Ectodermal cell (in vitro differentiated cells): ENCODE measurements at regions not wholly inside any gene's neighbourhood (a gene's known extent, or its start where the extent isn't known, plus 50 kb on each side); places are given as distances from the start of the nearest gene placed in this dataset.
A peak's percentile ranks its signal among the peaks of the same experiment; 100 is the strongest.

Experiments used
- H3K27ac ChIP-seq: 2 replicates; pipeline ENCODE4 v1.7.0; 2013; ENCODE audit warnings: mild to moderate bottlenecking, low read depth, low read length; ENCODE audit not compliant: insufficient read depth, poor library complexity, severe bottlenecking
- H3K27me3 ChIP-seq: 2 replicates; pipeline ENCODE4 v1.7.0; 2013; ENCODE audit warnings: mild to moderate bottlenecking, low read length; ENCODE audit not compliant: insufficient read depth, control insufficient read depth, poor library complexity, severe bottlenecking
- H3K36me3 ChIP-seq: one replicate; pipeline ENCODE4 v1.7.0; 2013; ENCODE audit warnings: low read length; ENCODE audit not compliant: control insufficient read depth, insufficient read depth
- H3K4me1 ChIP-seq: one replicate; pipeline ENCODE4 v1.7.0; 2013; ENCODE audit warnings: low read length; ENCODE audit not compliant: control insufficient read depth, insufficient read depth
- H3K4me3 ChIP-seq: 2 replicates; pipeline ENCODE4 v1.7.0; 2013; ENCODE audit warnings: low read depth, low read length, control low read depth; ENCODE audit not compliant: insufficient read depth
- H3K9me3 ChIP-seq: 2 replicates; pipeline ENCODE4 v1.7.0; 2013; ENCODE audit warnings: mild to moderate bottlenecking, low read length, moderate library complexity; ENCODE audit not compliant: control insufficient read depth
- WGBS, 2 experiments: methylation state at CpG; one replicate each; pipeline ENCODE4 v1.1.7; 2013; ENCODE audit warnings: missing lambda C conversion rate in 2 of 2; 5-methylcytosine and 5-hydroxymethylcytosine counted together

DNA sequence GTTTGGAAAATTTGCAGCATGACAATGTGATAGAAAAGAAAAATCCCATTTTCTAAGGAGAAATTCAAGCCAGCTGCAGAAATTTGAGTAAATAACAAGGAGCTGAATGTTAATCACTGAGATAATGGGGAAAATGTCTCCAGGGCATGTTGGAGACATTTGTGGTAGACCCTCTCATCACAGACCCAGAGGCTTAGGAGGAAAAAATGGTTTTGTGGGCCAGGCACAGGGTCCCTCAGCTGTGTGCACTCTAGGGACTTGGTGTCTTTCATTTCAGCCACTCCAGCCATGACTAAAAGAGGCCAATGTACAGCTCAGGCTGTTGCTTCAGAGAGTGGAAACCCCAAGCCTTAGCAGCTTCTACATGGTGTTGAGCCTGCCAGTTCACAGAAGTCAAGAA, 111.4 kb upstream of the SYT10 start:
- H3K36me3 ChIP-seq: no peaks in the 10 kb centered on the region
- no peaks in the 10 kb centered on the region for H3K27me3 ChIP-seq
- H3K9me3 ChIP-seq: no peaks in the 10 kb centered on the region
- H3K4me1 ChIP-seq: no peaks in the 10 kb centered on the region
- H3K4me3 ChIP-seq: no peak overlapping the region
- no peak overlapping the region for H3K27ac ChIP-seq

- Histone ChIP-seq H3K36me3 (no peaks in the 10 kb centered on the region), H3K27me3 (no peaks in the 10 kb centered on the region), H3K27ac (no peak overlapping the region), H3K4me3 (no peak overlapping the region), H3K4me1 (no peaks in the 10 kb centered on the region), H3K9me3 (no peaks in the 10 kb centered on the region)
Measured at GRCh38 chr12:33555128-33555527, 115.5 kb upstream of the SYT10 start.

DNA sequence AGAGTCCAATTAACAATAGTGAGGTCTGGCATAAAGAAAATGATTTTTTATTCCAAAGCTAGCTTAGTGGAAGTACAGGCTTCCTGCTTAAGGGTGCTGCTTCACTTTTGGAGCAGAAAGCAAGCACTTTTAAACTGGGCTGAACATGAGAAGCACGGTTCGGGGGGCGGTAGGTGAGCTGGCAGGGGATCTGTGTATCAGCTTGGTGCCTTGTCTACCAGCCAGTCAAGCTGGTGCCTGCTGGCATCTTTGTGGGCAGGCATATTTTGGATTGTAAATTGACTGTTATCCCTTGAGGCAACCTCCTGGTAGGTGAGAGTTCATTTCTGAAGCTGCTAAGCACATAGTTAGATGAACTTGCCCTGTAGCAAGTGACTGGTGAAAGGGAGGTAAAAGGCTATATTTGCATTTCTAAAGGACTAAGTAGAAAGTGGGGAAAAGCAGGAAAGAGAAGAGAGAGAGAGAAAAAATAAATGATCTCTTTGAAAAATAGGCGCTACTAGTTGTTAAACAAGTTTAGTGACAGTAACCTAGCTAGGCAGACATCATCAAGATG, 121.1 kb upstream of the SYT10 start:
- Histone ChIP-seq H3K27ac (no peak overlapping the region), H3K27me3 (no peaks in the 10 kb centered on the region), H3K4me3 (no peak overlapping the region), H3K36me3 (no peaks in the 10 kb centered on the region), H3K4me1 (no peaks in the 10 kb centered on the region), H3K9me3 (no peaks in the 10 kb centered on the region)
- 72 to 84% methylated on average over 4 of the region's 4 CpGs for WGBS, 2 experiments

DNA sequence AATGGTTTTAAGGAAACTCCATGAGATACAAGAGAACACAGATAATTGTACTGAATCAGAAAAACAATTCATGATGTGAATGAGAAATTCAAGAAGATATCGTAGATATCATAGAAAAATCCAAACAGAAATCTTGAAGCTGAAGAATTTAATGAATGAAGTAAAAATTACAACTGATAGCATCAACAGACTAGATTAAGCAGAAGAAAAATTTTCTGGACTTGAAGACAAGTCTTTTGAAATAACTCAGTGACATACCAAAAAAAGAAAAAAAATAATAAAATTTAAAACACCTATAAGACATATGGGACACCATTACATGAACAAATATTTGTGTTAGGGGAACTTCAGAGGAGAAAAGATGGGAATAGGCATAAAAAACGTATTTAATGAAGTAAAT, 122.8 kb upstream of the SYT10 start:
- 95% methylated on average over 2 of the region's 2 CpGs; no CpG with 5 or more reads in 1 of the 2 experiments for WGBS, 2 experiments
- no peak overlapping the region for H3K27ac ChIP-seq
- H3K27me3 ChIP-seq: no peaks in the 10 kb centered on the region
- no peaks in the 10 kb centered on the region for H3K9me3 ChIP-seq
- H3K4me1 ChIP-seq: no peaks in the 10 kb centered on the region
- no peak overlapping the region for H3K4me3 ChIP-seq
- no peaks in the 10 kb centered on the region for H3K36me3 ChIP-seq

DNA sequence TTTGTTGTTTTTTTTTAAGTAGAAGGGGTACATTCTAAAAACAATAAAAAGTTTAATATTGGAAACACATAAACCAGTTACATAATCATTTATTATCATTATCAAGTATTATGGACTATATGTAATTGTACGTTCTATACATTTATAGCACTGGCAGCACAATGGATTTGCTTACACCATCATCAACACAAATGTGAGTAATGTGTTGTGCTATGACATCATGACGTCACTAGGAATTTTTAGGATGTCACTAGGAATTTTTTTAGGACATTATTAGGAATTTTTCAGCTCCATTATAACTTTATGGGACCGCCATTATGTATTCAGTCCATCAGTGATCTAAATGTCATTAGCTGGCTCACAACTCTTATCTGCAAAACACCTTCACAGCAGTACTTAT, 126.8 kb upstream of the SYT10 start:
- Histone ChIP-seq H3K9me3 (no peaks in the 10 kb centered on the region), H3K36me3 (no peaks in the 10 kb centered on the region), H3K27ac (no peak overlapping the region), H3K27me3 (no peaks in the 10 kb centered on the region), H3K4me1 (no peaks in the 10 kb centered on the region), H3K4me3 (no peak overlapping the region)
- WGBS, 2 experiments: 50 to 100% methylated on average over 1 to 2 of the region's 3 CpGs

GRCh38 chr12:33575346-33575745, 135.7 kb upstream of the SYT10 start:
- no peaks in the 10 kb centered on the region for H3K9me3 ChIP-seq
- H3K4me3 ChIP-seq: no peak overlapping the region
- H3K4me1 ChIP-seq: no peaks in the 10 kb centered on the region
- WGBS, 2 experiments: 87% methylated on average over 3 of the region's 3 CpGs
- H3K27ac ChIP-seq: no peak overlapping the region
- H3K36me3 ChIP-seq: no peaks in the 10 kb centered on the region
- H3K27me3 ChIP-seq: no peaks in the 10 kb centered on the region

DNA sequence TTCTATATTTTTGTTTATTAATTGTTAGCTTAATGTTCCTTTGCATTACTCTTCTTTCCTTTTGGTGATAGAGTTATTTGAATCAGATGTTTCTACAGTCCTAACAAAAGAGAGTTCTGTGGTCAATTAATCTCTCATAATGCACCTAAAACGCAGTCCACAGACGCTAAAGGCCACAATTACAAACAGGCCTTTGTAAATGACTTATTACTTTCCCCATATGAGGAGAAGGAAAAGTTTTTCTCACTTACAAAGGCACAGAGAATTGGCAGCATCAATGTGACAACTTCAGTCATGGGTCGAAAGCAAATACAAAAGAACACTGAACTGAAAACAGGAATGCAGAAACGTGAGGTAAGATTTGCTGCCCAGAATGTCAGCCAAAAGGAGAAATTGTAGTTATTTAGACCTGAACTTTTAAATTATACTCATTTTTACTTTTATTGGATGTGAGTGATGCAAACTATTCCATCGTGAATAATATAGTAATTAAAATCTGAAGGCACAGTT, 142.0 kb upstream of the SYT10 start:
- no peaks in the 10 kb centered on the region for H3K36me3 ChIP-seq
- H3K9me3 ChIP-seq: no peaks in the 10 kb centered on the region
- H3K4me1 ChIP-seq: no peaks in the 10 kb centered on the region
- H3K27ac ChIP-seq: no peak overlapping the region
- WGBS, 2 experiments: 57 to 59% methylated on average over 2 to 4 of the region's 5 CpGs
- no peaks in the 10 kb centered on the region for H3K27me3 ChIP-seq
- H3K4me3 ChIP-seq: no peak overlapping the region

GRCh38 chr12:33586576-33586975, 147.0 kb upstream of the SYT10 start:
- no peaks in the 10 kb centered on the region for H3K9me3 ChIP-seq
- no peak overlapping the region for H3K4me3 ChIP-seq
- no peak overlapping the region for H3K27ac ChIP-seq
- peaks cover 22% of the 10 kb centered on the region for H3K4me1 ChIP-seq
- H3K27me3 ChIP-seq: no peaks in the 10 kb centered on the region
- WGBS, 2 experiments: 80 to 96% methylated on average over 1 to 2 of the region's 2 CpGs
- no peaks in the 10 kb centered on the region for H3K36me3 ChIP-seq

DNA sequence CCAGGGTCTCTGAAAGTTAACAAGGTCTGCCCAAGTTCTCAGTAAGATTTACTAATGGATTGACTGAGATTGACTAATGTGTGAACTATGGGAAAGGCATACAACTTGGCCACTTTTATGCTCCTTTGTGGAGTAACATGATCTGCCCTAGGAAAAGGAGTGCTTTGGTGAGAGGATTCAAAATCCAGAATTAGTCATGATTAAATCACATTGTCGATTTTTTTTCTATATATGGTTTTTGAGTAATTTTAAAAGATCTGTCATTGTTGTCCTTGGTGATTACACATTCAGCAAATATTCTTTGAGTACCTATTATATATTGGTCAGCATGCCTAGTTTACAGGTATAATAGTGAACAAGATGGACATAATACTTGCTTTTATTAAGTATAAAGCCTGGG, 147.7 kb upstream of the SYT10 start:
- H3K4me1 ChIP-seq: peaks cover 22% of the 10 kb centered on the region
- H3K27ac ChIP-seq: no peak overlapping the region
- no peaks in the 10 kb centered on the region for H3K27me3 ChIP-seq
- 73 to 88% methylated on average over 1 of the region's 1 CpG for WGBS, 2 experiments
- no peaks in the 10 kb centered on the region for H3K9me3 ChIP-seq
- no peaks in the 10 kb centered on the region for H3K36me3 ChIP-seq
- H3K4me3 ChIP-seq: no peak overlapping the region

DNA sequence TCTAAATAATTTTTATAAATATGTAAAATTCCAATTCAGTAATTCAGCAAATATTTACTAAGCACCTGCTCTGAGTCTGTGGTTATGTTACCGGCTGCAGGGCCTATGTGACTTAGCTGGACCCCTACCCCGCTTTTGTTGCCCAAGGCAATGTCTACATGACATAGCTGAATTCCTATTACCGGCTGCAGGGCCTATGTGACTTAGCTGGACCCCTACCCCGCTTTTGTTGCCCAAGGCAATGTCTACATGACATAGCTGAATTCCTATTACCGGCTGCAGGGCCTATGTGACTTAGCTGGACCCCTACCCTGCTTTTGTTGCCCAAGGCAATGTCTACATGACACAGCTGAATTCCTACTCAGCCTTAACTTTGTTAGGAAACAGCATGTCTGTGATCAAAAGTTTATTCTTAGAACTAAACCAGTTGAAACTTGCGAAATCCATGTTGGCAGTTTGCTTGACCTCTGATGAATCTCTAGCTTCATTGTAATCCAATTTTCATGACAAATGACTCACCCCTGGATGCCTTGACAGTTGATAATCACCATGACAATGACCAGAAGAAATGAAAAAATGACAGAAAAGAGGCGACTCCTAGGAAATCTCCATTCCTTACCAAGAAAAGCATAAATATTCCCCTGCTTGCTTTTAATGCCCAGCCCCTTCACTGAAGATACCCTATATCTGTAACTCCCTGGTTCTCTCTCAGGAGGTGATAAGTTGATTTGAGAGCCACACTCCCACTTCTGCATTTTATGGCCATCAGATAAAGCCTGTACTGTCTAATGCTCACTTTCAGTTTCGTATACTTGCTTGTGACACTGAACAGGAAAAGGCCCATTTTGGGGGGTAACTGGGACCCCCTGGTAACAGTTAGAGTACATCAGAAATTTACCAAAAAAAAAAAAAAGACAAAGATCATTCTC, 148.4 kb upstream of the SYT10 start:
- Histone ChIP-seq H3K4me1 (peaks cover 22% of the 10 kb centered on the region), H3K4me3 (no peak overlapping the region), H3K9me3 (no peaks in the 10 kb centered on the region), H3K27me3 (no peaks in the 10 kb centered on the region), H3K36me3 (no peaks in the 10 kb centered on the region), H3K27ac (peak overlapping the region; percentile 82)
- WGBS, 2 experiments: 11 to 12% methylated on average over 8 of the region's 8 CpGs
